GM18505 (cell line): ENCODE measurements at regions not wholly inside any gene's neighbourhood (a gene's known extent, or its start where the extent isn't known, plus 50 kb on each side); places are given as distances from the start of the nearest gene placed in this dataset.
"Not testable (repeated sequence)": the region's sequence is repeated elsewhere in the genome, so short reads cannot be mapped to it uniquely, and the experiment has no call there.

Source experiments
- ATAC-seq: cut with Tn5 transposase; IDR thresholded peaks from one replicate; pipeline ENCODE4 v1.9.1; 2021; ENCODE audit not compliant: unreplicated experiment
- POLR2A ChIP-seq: IDR thresholded peaks from 4 replicates; pipeline ENCODE4 v1.6.1; 2011; ENCODE audit warnings: borderline replicate concordance; ENCODE audit not compliant: insufficient read depth, insufficient read length; ENCODE audit errors: extremely low read depth

DNA sequence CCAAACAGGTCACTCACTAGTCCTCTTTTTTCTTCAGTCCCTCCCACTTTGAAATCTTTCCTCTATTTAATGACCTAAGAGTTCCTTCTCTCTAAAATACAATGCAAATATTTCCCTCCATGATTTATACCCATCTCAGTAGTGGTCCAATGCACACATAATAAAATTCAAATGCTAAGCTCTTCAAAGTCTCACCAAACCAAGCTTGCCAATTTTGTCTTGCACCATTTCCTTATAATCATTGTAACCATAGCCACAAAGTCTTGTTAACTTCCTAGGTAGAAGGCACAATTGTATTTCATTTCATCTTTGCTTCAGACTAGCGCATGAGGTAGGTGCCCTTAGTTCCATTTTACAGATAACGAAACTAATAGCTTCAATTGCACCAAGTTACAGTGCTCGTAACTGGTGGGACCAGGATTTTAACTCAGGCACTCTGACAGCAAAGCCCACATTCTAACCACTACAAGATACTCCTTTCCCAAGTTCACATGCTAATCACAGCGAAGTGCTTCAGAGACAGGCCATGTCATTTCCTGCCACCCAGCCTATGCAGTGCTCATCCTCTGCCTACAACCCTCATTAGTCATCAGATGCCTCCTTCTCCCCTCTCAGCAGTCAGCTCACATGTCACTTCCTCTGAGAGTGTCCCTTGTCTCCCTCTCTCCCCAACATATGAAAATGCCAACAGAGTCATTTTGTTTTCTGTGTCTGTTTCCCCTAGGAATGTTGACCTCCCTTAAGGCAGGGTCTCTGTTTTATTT is 66.9 kb upstream of the PPARGC1A start:
- no peak for ATAC-seq
- no peak for TF ChIP-seq POLR2A

DNA sequence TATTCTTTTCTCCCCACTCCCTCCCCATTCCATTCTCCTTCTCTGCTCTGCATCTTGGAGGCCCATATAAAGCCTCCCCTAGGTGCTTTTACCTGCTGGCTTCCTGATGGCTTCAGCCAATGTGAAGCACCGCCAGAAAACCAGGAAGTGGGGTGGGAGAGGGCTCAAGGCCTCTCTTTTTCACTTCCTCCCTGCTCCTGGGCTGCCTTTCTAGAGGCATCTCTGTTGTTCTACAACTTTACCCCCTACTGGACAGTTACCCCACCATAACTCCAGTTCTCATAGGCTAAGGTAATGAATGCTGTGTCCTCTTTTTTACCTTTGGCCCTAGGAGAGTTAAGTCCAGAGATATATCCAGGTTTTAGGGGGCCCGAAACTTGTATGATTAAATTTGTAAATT is 62.4 kb upstream of the PPARGC1A start:
- TF ChIP-seq POLR2A = no peak
- peak; percentile 62 for ATAC-seq

DNA sequence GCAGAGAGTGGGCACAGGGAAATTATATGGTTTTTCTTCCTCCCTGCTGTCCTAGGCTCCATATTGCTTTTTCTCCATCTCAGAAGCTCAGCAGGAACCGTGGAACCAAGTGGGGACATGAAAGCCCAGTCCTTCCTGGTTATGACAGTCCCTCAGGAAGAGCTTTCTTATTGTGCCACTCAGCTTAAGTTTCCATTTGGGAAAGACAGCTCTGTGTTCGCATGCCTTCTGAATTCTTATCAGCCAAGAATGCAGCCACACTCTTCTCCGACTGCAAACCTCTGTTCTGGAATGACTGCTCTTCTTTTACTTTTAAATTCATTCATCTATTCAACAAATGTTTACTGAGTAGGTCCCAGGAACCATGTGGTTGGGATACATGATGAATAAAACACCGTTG is 58.0 kb upstream of the PPARGC1A start:
- TF ChIP-seq POLR2A = no peak
- no peak for ATAC-seq

GRCh38 chr4:23946299-23946698 is 56.5 kb upstream of the PPARGC1A start:
- no peak for ATAC-seq
- no peak for TF ChIP-seq POLR2A

GRCh38 chr4:23945451-23946017 is 55.7 kb upstream of the PPARGC1A start:
- ATAC-seq = no peak
- TF ChIP-seq POLR2A = no peak

GRCh38 chr4:23944556-23944955 is 54.7 kb upstream of the PPARGC1A start:
- not testable (repeated sequence) for ATAC-seq

- no peak for TF ChIP-seq POLR2A
- ATAC-seq = no peak
These were observed 53.6 kb upstream of the PPARGC1A start for GRCh38 chr4:23943478-23943877.

DNA sequence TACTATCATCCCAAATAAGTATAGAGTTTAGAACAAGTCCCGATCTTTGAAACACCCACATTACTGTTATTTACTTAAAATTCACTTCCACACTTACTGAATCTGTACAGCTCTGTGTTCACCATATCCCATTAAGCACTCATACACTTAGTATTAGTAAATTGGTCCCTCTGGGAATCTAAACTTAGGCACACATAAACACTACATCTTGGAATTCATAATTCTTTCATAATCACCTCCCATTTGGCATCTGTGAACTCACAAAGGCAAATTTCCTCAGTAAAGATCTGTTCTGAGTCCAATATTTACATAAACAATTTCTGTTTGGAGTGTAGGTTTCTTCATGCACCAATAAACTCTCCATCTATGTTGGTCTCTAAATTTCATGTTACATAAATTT is 52.6 kb upstream of the PPARGC1A start:
- no peak for ATAC-seq
- no peak for TF ChIP-seq POLR2A
